CD4-positive, CD25-positive, alpha-beta regulatory T cell (primary cell): ENCODE measurements at regions not wholly inside any gene's neighbourhood (a gene's known extent, or its start where the extent isn't known, plus 50 kb on each side); places are given as distances from the start of the nearest gene placed in this dataset.

Source experiments
- ATAC-seq, 2 donors: fragments of 150-1000 bp; cut with Tn5 transposase; one replicate each; pipeline ENCODE4 v1.10.0; 2021; ENCODE audit warnings: low read depth in 2 of 2, moderate number of reproducible peaks in 2 of 2, moderate library complexity in 1 of 2
- DNase-seq, 3 donors: peaks; one replicate each; pipeline versions ENCODE4 v3.0.0 to v3.0.0-alpha.2; 2012 to 2022; ENCODE audit warnings: mixed read lengths in 1 of 3
- H3K27ac ChIP-seq: one replicate; pipeline ENCODE4 v1.7.0; 2013; ENCODE audit warnings: mild to moderate bottlenecking, low read length; ENCODE audit not compliant: insufficient read depth, poor library complexity, severe bottlenecking
- H3K27me3 ChIP-seq: one replicate; pipeline ENCODE4 v1.7.0; 2013; ENCODE audit warnings: low read length; ENCODE audit not compliant: control insufficient read depth, insufficient read depth
- H3K36me3 ChIP-seq: one replicate; pipeline ENCODE4 v1.7.0; 2013; ENCODE audit warnings: mild to moderate bottlenecking, low read length, moderate library complexity; ENCODE audit not compliant: control insufficient read depth, insufficient read depth
- H3K4me1 ChIP-seq: 2 replicates; pipeline ENCODE4 v1.7.0; 2013; ENCODE audit warnings: mild to moderate bottlenecking, low read length; ENCODE audit not compliant: insufficient read depth, control insufficient read depth, poor library complexity, severe bottlenecking
- H3K4me3 ChIP-seq: one replicate; pipeline ENCODE4 v1.7.0; 2013; ENCODE audit warnings: low read depth, mild to moderate bottlenecking, low read length, moderate library complexity
- H3K9me3 ChIP-seq, 2 experiments: 1 replicate in 1 of 2; 2 replicates in 1 of 2; pipeline ENCODE4 v1.7.0; 2013; ENCODE audit warnings: low read length in 2 of 2, mild to moderate bottlenecking in 1 of 2, moderate library complexity in 1 of 2; ENCODE audit not compliant: control insufficient read depth in 2 of 2
- H3K27ac Mint-ChIP-seq, 3 donors: one replicate each; pipeline ENCODE4 v1.8.0; 2020 to 2022; ENCODE audit warnings: mild to moderate bottlenecking in 3 of 3, mixed read lengths in 3 of 3, moderate library complexity in 2 of 3
- H3K27me3 Mint-ChIP-seq: one replicate; pipeline ENCODE4 v1.8.0; 2022; ENCODE audit warnings: mild to moderate bottlenecking, mixed read lengths
- H3K36me3 Mint-ChIP-seq: one replicate; pipeline ENCODE4 v1.8.0; 2020; ENCODE audit warnings: mixed read lengths
- H3K4me1 Mint-ChIP-seq, 4 donors: one replicate each; pipeline ENCODE4 v1.8.0; 2020 to 2022; ENCODE audit warnings: mixed read lengths in 4 of 4, mild to moderate bottlenecking in 1 of 4
- H3K4me3 Mint-ChIP-seq, 4 donors: one replicate each; pipeline ENCODE4 v1.8.0; 2020 to 2022; ENCODE audit warnings: mild to moderate bottlenecking in 4 of 4, mixed read lengths in 4 of 4, moderate library complexity in 3 of 4
- H3K9me3 Mint-ChIP-seq, 7 donors: one replicate each; pipeline ENCODE4 v1.8.0; 2020 to 2022; ENCODE audit warnings: mixed read lengths in 7 of 7, mild to moderate bottlenecking in 3 of 7, moderate library complexity in 2 of 7

- H3K4me1 ChIP-seq = no peaks in the 10 kb centered on the region
- H3K4me1 Mint-ChIP-seq = no peaks in the 10 kb centered on the region
These were observed 69.8 kb upstream of the SLC7A11 start for GRCh38 chr4:138311771-138312535.

DNA sequence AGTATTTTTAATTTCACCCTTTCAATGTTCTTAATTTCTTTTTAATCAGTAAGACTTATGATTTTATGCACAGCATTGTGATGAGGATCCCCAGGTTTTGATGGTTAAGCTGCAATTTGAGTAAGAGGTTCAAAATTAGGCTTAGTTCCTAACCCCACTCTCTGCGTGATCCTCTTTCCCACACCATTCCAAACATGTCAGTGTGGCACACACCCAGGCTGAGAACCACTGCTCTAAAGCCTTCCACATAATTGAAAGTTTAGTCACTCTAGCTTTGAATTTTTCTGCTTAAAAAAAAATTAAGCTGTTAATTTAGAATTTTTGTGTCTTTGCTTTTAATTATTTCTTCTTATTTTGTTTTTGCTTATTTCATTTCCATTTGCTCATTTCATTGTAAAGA, 68.8 kb upstream of the SLC7A11 start:
- Mint-ChIP-seq H3K27me3 (no peaks in the 10 kb centered on the region), H3K36me3 (no peaks in the 10 kb centered on the region), H3K9me3 (peaks cover 0 to 8% (median 3%) of the 10 kb centered on the region in 7 donors), H3K27ac (no peak overlapping the region), H3K4me3 (no peak overlapping the region), H3K4me1 (no peaks in the 10 kb centered on the region)
- no peak for DNase-seq
- Histone ChIP-seq H3K27me3 (no peaks in the 10 kb centered on the region), H3K4me3 (no peak overlapping the region), H3K36me3 (no peaks in the 10 kb centered on the region), H3K9me3 (no peaks in the 10 kb centered on the region), H3K4me1 (no peaks in the 10 kb centered on the region), H3K27ac (no peak overlapping the region)
- no peak for ATAC-seq

More at GRCh38 chr4:138311771-138312535, 69.8 kb upstream of the SLC7A11 start:
- Histone ChIP-seq H3K9me3 (no peaks in the 10 kb centered on the region), H3K27ac (no peak overlapping the region), H3K27me3 (no peaks in the 10 kb centered on the region), H3K4me3 (no peak overlapping the region), H3K36me3 (no peaks in the 10 kb centered on the region)
- Mint-ChIP-seq H3K9me3 (peaks cover 0 to 8% (median 3%) of the 10 kb centered on the region in 7 donors), H3K27me3 (no peaks in the 10 kb centered on the region), H3K4me3 (no peak overlapping the region), H3K36me3 (no peaks in the 10 kb centered on the region), H3K27ac (no peak overlapping the region)
- DNase-seq (no peak), ATAC-seq (no peak)

GRCh38 chr4:138310498-138310897, 68.3 kb upstream of the SLC7A11 start:
- Mint-ChIP-seq H3K27ac (no peak overlapping the region), H3K27me3 (no peaks in the 10 kb centered on the region), H3K36me3 (no peaks in the 10 kb centered on the region), H3K4me1 (no peaks in the 10 kb centered on the region), H3K4me3 (no peak overlapping the region), H3K9me3 (peaks cover 0 to 8% (median 3%) of the 10 kb centered on the region in 7 donors)
- no peak for ATAC-seq
- H3K9me3 ChIP-seq = no peaks in the 10 kb centered on the region
- H3K27me3 ChIP-seq = no peaks in the 10 kb centered on the region
- no peaks in the 10 kb centered on the region for H3K4me1 ChIP-seq
- no peak overlapping the region for H3K4me3 ChIP-seq
- H3K36me3 ChIP-seq = no peaks in the 10 kb centered on the region
- H3K27ac ChIP-seq = no peak overlapping the region
- DNase-seq = no peak

DNA sequence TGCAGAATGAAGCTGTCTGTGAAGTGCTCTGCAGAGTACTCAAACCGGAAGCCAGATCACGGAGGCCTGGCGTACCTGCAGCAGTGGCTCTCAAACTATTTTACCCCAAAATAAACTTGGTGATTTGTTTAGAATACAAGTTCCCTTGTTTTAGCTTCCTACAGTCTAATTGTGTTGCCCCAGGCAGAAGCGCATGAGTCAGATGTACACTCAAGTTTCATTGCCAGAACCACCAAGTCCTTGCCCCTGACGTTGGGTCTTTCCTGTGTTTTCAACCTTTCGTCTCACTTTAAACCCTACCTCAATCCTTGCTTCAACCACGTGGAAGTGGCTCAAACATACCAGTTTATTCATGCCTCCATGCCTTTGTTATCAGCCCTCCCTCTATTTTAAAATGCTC, 66.2 kb upstream of the SLC7A11 start:
- Histone ChIP-seq H3K36me3 (no peaks in the 10 kb centered on the region), H3K4me1 (no peaks in the 10 kb centered on the region), H3K27me3 (no peaks in the 10 kb centered on the region), H3K27ac (no peak overlapping the region), H3K4me3 (no peak overlapping the region), H3K9me3 (no peaks in the 10 kb centered on the region)
- H3K27ac Mint-ChIP-seq = no peak overlapping the region
- H3K27me3 Mint-ChIP-seq = no peaks in the 10 kb centered on the region
- DNase-seq = no peak
- no peaks in the 10 kb centered on the region for H3K36me3 Mint-ChIP-seq
- no peaks in the 10 kb centered on the region for H3K4me1 Mint-ChIP-seq
- H3K4me3 Mint-ChIP-seq = no peak overlapping the region
- H3K9me3 Mint-ChIP-seq = peaks cover 0 to 8% (median 0%) of the 10 kb centered on the region in 7 donors
- ATAC-seq = no peak

- Mint-ChIP-seq H3K27ac (no peak overlapping the region), H3K36me3 (no peaks in the 10 kb centered on the region), H3K27me3 (no peaks in the 10 kb centered on the region), H3K4me3 (no peak overlapping the region), H3K9me3 (peaks cover 0 to 5% (median 0%) of the 10 kb centered on the region in 7 donors), H3K4me1 (no peaks in the 10 kb centered on the region)
- peak in 1 of 2 donors; percentile 28 for ATAC-seq
- Histone ChIP-seq H3K4me3 (no peak overlapping the region), H3K36me3 (no peaks in the 10 kb centered on the region), H3K27ac (no peak overlapping the region), H3K9me3 (no peaks in the 10 kb centered on the region), H3K4me1 (no peaks in the 10 kb centered on the region), H3K27me3 (no peaks in the 10 kb centered on the region)
- no peak for DNase-seq
These were observed 65.2 kb upstream of the SLC7A11 start for GRCh38 chr4:138307319-138307718.

DNA sequence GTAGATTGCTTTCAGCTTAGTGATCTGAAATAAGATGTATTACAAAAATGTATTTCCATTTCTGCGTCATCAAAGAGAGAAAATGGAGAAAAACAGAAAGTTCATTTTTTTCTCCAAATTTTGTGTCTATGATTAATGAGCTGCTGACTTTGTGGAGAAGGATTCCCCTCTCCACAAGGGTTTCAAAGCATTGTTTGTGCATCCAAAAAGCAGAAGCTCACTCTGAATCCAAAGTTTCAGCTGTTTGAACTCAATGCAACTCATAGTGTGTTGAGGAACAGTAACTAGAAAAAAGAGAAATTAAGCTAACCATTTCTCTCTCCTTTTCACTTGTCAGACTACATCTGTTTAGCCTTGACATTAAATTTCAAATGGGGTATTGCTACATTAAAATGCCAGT, 62.9 kb upstream of the SLC7A11 start:
- Mint-ChIP-seq H3K4me3 (no peak overlapping the region), H3K4me1 (no peaks in the 10 kb centered on the region), H3K9me3 (peaks cover 0 to 10% (median 1%) of the 10 kb centered on the region in 7 donors), H3K27me3 (no peaks in the 10 kb centered on the region), H3K36me3 (no peaks in the 10 kb centered on the region), H3K27ac (no peak overlapping the region)
- no peaks in the 10 kb centered on the region for H3K4me1 ChIP-seq
- no peak overlapping the region for H3K27ac ChIP-seq
- ATAC-seq = no peak
- H3K9me3 ChIP-seq = no peaks in the 10 kb centered on the region
- H3K4me3 ChIP-seq = no peak overlapping the region
- no peak for DNase-seq
- no peaks in the 10 kb centered on the region for H3K27me3 ChIP-seq
- no peaks in the 10 kb centered on the region for H3K36me3 ChIP-seq

DNA sequence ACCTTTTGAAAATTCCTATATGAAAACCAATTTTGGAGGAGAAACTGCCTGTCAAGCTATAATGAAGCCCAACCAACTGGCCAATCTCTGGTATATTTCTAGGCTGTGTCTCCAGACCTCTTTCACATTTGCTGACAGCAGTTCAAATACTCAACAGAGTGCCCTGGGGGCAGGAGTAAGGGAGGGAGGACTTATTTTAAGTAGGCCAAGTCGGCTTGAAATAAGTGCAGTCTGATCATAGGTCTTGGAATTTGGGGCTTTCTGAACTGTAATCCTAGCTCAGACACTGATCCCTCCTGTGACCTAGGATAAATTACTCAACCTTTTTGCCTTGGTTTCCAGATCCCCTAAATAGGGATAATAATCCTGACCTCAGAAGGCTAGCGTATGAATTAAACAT, 59.4 kb upstream of the SLC7A11 start:
- Histone ChIP-seq H3K4me3 (no peak overlapping the region), H3K27me3 (no peaks in the 10 kb centered on the region), H3K27ac (no peak overlapping the region), H3K36me3 (no peaks in the 10 kb centered on the region), H3K9me3 (no peaks in the 10 kb centered on the region), H3K4me1 (no peaks in the 10 kb centered on the region)
- Mint-ChIP-seq H3K27me3 (no peaks in the 10 kb centered on the region), H3K4me1 (no peaks in the 10 kb centered on the region), H3K27ac (no peak overlapping the region), H3K9me3 (peaks cover 0 to 13% (median 1%) of the 10 kb centered on the region in 7 donors), H3K36me3 (no peaks in the 10 kb centered on the region), H3K4me3 (no peak overlapping the region)
- DNase-seq = no peak
- ATAC-seq = no peak

DNA sequence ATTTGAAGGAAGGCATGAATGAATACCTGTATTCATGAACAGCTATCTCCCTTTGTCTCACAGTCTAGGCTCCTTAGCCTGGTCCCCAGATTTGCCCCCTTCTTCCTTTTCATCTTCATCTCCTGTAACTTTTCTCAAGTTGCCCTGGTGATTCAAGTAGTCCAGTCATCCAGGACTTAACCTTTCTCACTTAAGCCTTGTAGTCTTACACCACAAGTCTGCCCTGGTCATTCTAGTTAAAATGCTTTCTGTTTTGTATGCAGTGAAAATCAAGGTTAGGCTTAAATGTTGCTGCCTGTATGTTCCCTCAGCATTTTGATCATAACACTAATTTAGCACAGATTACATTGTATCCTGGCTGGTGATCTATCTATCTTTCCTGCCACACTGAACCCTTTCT, 58.5 kb upstream of the SLC7A11 start:
- Histone ChIP-seq H3K9me3 (no peaks in the 10 kb centered on the region), H3K36me3 (no peaks in the 10 kb centered on the region), H3K27ac (no peak overlapping the region), H3K27me3 (no peaks in the 10 kb centered on the region), H3K4me1 (no peaks in the 10 kb centered on the region), H3K4me3 (no peak overlapping the region)
- H3K36me3 Mint-ChIP-seq = no peaks in the 10 kb centered on the region
- DNase-seq (no peak), ATAC-seq (no peak)
- peaks cover 0 to 13% (median 1%) of the 10 kb centered on the region in 7 donors for H3K9me3 Mint-ChIP-seq
- no peak overlapping the region for H3K4me3 Mint-ChIP-seq
- H3K4me1 Mint-ChIP-seq = no peaks in the 10 kb centered on the region
- no peaks in the 10 kb centered on the region for H3K27me3 Mint-ChIP-seq
- H3K27ac Mint-ChIP-seq = no peak overlapping the region
